GM21529 (cell line): ENCODE measurements at regions not wholly inside any gene's neighbourhood (a gene's known extent, or its start where the extent isn't known, plus 50 kb on each side); places are given as distances from the start of the nearest gene placed in this dataset.
"Not testable (repeated sequence)": the region's sequence is repeated elsewhere in the genome, so short reads cannot be mapped to it uniquely, and the experiment has no call there.

Experiments used
- ATAC-seq: cut with Tn5 transposase; IDR thresholded peaks from one replicate; pipeline ENCODE4 v1.9.1; 2021; ENCODE audit not compliant: unreplicated experiment

DNA sequence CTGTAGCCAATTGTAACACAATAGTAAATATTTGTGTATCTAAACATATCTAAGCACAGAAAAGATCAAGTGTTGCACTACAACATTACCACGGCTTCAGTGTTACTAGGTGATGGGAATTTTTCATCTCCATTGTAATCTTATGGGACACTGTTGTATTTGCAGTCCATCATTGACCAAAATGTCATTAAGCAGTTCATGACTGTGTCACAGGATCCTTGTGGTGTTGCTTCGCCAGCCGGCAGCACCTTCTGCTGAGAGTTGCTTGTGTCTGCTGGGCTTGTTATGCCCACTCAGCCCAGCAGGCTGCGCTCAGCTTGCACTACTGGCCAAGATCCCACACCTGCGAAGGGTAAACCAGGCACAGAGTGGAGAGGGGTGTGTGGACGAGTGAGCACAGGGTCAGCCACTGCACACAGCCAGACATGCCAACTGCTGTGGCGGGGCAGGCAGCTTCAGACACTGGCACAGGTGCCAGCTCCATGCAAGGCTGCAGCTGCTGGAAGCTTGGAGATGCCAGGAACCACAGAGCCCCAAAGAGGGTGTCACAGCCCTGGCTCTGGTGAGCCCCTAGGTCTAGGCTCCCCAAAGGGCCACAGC is 273.7 kb downstream of the CETN3 start:
- no peak for ATAC-seq

DNA sequence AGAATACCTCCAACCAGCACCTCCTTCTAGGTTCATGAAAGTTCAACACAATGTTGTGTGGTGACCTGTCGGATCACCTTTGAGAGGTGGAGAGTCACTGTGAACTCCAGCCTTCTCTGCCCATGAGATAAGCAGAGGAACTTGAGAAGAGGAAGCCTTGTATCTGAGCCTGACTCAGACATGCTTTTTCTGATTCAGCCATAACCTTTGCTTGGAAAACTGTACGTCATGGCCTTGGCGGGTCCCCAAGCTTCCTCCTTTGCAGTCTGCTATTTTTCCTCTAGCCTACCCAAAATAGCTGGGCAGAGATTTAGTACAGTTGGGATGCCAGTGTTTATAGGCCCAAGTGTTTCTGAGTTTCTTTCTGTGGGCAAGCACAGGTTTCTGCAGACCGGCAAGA is 274.7 kb downstream of the CETN3 start:
- ATAC-seq: no peak

DNA sequence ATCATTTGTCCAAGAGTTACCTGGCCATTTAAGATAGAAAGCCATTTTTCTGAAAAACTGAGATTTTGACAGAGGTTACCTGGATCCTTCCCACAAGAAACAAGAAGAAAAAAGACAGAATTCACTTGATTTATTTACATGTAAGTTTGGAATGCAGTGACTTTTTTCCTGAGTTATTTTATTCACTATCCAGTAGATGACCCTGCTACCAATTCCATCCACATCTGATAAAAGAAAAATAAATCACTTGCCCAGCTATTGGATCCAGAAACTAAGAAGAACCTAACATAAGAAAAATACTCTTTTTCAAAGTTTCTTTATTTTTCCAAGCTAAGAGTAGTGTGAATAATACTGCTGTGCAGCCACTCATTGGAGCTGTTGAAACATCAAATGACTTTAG is 275.2 kb downstream of the CETN3 start:
- no peak for ATAC-seq

DNA sequence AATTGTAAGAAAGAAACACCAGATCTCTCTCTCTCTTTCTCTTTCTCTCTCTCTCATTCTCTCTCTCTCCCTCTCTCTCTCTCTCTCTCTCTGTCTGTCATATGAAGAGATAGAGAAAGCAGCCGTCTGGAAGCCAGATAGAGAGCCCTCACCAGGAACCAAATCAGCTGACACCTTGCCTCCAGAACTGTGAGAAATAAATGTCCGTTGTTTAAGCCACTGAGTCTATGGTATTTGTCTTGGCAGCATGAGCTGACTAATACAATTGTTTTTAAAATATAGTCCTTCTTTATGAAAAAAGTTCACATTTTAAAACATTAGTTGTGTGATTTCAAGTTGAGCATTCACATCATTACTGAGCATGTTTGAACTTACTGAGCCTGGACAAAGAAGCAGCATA is 275.6 kb downstream of the CETN3 start:
- no peak for ATAC-seq

DNA sequence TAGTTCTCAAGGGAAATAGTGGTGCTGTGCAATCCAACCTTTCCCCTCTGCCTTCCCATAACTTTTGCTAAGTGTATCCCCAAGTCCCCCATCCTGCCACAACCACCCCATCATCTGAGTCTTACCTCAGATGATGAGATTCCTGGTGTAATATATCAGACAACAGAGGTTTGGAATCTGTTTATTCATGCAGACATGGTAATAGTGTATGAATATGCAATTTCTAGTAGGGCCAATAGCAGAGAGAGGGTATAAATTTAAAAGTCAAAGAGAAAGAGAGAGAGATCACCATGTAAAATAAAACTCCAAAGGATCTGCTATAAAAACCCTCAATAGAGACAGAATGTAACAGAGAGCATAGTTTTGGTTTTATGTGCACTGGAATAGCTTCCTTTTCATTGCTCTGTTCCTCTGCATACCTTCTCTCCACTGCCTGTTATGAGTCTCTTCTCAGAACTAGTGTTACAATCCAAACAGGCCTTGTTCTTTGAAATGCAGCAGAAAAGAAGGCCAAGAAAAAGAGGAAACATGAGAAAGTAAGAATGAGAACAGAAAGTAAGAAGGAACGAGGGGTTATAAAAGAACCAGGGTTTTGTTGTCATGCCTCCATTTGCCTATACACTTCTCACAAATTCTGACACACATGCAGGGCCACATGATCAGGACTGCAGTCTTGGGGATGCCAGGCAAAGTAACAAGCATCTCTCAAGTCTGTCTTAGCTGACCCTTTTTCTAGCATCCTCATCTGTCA is 278.0 kb downstream of the CETN3 start:
- ATAC-seq: peak; percentile 79

DNA sequence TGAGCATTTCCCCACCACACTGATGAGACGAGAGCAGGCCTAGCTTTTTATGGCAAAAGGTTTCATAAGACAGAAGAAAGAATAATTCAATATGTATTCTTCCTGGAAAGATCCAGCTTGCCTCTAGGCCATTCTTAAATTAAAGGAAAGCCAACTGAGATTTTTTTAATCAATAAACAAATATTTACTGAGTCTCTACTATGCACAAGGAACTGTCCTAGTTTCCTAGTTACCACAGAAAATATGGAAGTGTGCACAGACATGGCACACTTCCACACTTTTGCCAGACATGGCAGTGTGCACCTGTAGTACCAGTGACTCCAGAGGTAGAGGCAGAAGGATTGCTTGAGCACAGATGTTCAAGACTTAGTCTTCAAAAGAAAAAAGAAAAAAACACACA is 281.0 kb downstream of the CETN3 start:
- ATAC-seq: no peak

DNA sequence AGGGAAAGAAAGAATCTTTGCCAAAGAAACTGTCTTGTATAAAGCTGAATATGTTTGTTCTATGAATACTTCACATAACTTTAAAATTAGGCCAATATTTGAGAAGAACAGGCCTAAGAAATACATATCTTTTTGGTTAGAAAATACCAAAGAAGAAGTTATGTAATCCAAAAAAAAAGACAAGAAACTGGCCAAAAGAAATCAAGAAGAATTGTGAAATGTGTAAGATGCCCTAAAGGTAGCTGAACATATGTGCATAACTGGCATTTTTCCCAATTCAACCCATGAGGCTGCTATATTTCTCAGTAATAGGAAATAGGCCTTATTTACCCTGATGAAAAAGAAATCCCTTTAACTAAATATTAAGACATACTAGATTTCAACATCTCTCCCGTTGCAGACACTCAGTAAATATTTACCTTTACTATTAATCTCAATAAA is 290.0 kb downstream of the CETN3 start:
- no peak for ATAC-seq

DNA sequence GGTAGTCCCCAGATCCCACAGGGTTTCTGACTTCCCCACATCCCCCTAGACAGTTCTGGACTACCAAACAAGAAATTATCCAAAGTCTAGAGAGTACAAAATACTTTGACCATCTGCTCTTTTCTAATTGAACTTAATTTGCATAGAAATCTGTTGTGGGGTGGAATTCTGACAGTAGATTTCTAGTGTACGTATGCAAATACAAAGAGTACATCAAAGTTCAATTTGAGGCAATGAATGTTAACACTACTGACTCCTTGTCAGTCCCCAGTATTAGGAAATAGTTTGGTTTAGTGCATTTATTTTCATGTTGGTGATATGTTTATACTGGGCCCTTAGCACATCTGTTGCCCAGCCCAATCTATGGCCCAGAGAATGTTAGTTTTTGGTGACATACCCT is 292.6 kb downstream of the CETN3 start:
- no peak for ATAC-seq

DNA sequence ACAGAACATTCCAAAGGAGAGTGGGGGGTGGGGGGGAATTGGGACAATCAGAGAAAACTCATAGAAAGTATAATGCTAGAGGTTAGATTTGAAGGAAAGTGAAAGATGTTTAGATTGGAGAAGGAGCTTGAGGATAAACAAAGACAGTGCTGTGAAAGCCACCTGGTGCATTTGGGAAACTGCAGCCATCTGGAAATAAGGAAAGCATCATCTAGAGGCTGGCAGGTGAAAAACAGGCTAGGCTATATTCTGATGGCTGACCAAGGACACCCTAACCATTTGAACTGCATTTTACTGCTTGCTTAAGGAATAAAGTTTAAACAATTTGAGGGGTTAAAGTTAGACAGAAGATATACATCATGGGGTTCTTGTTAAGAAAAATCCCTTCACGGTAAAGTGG is 296.4 kb downstream of the CETN3 start:
- ATAC-seq: no peak

DNA sequence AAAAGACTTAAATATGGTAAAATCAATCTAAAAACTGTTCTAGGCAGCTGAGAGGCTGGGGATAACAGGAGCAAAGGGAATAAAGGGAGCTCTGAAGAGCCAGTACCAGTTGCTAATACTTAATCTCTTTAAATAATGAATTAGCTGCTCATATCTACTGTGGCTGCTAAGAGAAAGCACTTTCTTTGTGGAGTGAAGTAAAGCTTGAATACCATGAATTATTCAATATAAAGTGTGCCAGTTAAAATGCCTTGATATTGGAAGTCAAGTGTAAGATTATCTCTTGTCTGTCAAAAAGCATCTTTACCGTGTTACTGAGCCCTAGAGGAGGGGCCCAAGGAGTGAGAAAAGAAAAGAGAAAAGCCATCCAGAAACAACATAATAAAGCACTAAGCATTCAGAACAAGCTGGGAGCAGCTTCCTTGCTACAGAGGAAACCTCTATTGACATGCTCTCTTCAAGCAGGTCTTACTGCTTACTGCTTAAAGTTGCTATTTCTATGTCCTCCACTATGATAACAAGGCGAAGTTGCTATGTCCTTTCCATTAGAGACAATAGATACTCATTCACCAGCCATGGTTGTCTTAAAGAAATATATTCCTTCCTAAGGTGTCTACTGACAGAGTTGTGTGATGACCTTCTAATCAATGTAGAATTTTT is 297.4 kb downstream of the CETN3 start:
- ATAC-seq: no peak

DNA sequence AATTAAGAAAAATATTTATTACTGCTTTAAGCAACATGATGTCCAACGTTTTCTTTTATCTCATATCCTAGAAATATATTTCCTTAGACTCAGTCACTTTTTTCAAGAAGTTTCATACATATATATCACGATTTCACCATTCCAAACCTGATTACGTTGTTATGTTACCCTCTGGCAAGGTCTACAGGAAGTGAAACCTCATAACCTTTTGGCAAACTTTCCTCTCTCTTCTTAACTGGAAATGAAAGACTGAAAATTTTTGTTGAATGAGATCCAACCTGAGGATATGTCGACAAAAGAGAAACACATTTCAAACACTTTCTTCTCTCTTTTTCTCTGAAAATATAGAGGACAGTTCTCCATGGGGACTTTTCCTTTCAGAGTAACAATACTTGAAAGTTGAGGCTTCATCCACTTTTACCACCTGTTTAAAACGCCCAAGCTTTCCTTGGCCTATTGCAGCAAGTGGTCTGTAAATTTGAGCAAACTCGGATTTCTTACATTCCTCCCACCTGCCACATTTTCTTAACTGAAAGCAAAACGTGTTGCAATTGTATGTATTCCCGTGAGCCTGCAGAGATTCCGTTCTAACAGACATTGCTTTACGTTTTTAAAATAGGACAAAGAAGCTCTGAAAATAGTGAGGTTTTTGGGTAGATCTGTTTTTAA is 298.1 kb downstream of the CETN3 start:
- no peak for ATAC-seq

DNA sequence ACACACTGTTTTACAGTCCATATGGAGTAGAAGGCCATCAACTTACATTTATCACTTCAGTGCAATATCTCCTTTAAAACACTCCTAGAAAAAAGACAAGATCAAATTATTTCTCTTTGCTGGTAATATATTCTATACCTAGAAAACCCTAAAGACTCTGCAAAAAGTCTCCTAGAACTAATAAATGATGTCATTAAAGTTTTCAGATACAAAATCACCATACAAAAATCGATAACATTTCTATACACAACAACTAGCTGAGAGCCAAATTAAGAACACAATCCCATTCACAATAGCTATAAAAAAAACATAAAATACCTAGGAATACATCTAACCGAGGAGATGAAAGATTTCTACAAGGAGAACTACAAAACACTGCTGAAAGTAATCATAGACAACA is 300.3 kb downstream of the CETN3 start:
- ATAC-seq: no peak

DNA sequence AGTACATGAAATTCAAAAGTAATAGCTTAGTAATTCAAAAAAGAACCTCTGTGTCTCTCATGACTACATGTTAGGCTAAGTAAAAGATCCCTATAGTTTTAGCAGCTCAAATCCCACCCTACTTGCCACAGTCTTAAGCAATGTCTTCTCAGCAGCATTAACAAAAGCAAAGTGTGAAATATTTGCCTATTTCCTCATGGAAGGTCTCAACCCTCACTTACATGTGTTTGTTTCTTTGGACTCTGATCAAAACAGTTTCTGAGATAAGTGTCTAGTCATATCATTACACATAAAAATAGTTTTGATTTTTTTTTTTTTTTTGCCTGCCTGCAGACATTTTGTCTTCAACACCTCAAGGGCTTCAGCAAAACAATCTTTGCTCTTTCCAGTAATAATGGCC is 310.5 kb downstream of the CETN3 start:
- ATAC-seq: no peak

DNA sequence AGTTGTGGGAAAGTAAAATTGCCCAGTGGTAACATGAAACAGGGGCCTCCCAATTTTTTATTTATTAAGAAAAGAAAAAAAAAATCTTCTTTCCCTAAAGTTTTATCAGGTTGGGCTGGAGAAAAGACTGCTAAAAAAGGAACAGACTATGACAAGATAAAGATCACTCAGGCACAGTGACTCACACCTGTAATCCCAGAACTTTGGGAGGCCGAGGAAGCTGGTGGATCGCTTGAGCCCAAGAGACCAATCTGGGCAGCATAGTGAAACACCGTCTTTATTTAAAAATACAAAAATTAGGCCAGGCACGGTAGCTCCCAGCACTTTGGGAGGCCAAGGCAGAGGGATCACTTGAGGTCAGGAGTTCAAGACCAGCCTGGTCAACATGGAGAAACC is 312.5 kb downstream of the CETN3 start:
- ATAC-seq: no peak

DNA sequence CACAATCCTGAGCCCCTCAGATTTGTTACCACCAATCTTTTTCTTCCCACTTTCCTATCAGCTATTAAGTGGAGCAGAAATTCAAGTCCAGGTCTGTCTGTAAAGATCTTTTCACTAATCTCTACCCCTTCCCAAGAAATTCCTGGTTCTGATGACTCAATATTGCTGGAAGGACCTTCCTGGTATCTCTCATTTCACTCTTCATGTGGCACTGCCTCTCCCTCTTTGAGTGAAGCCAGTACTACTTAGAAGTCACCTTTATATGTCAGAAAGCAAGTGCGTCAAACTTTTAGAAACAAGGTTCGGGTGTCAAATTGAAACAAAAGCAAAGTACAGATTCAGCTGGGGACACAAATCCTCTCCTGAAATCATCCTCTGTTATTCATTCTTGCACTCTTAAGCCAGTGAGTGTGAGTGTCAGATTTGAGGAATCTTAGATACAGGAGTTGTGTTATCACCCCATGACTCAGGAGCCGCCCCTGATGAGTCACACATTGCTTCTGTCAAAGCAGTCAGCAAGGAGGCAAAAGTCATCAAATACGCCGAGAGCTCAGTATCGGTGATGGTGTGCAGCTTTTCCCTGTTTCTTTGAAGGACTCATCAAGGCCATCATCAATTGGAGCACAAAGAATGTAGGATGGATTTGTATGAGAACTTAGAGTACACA is 313.0 kb downstream of the CETN3 start:
- ATAC-seq: no peak

DNA sequence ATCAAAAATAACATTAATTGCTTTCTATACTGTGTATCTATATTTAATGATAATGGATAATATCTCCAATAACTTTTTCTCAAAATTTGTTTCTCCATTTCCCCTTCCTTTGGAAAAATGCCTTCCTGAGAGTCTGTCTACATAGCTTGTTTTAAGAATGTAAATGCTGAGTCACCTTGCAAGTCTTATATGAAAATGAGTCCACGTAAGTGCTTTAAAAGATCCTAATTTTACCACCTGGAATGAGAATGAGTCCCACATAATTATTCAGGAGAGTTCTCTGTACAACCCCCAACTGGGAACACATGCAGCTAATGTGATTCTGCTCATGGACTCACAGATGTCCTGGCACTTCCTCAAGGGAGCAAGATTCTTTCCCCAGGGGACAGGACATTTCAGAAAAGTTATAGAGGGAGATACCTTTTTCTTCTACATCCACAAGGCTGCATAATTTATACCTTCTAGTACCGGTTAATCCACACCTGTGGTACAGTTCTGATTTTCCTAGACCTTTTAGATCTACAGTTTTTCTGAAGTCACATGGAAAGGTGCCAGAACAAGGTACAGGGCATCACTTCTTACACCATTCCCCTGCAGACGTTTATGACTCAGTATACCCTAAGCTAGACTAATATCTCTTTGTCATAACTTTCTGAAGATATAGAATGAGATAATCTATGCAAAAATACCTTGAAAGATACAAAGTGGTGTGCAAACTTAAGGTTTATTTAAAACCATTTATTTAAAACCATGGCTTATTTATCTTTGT is 314.1 kb downstream of the CETN3 start:
- ATAC-seq: no peak

DNA sequence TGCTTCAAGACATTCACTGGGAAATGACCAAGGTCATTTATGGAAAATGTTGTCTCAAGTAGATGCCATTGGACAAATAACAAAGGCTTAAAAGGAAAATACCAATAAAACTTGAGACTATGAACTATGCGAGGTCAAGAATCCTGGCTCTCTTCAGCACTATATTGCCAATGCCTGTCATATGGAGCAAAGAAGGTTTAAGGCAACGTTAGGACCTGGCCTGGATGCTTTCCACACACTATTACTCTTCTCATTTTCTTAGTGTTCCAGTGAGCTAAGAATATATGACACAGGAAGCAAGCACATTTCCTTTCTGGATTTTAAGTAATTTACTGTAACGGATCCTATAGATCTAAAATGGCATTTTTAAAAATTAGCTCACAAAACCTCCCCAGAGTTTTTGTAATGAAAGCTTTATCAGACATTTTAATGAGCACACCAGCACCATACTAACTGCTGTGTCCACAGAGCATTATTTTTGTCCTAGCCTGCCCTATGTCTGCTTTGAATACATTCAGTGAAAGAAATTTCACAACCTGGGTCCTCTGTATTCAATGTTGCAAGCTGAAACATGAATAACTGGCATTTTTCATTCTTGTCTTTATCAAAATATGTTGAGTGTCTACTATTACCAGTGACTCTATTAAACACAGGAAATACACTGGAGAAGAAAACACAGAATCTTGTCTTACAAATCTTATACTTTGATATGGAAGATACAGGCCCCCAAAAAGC is 315.6 kb downstream of the CETN3 start:
- ATAC-seq: no peak

DNA sequence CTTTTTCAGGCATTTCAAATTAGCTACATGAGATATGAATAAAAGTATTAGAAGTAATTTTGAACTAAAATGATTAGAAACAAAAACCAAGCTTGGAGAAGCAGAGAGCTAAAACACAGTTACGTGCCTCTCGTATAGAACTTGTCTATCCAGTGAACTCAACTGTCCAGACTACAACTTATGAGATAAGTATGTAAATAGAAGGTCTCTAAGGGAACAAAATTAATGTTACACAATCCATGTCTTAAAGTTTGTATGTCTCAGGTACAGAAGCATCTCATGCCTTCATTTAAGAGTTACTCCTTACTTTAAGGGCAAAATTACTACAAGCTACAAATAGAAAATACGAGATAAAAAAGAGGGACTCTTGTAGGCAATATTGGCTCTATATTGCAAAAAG is 316.8 kb downstream of the CETN3 start:
- ATAC-seq: no peak

DNA sequence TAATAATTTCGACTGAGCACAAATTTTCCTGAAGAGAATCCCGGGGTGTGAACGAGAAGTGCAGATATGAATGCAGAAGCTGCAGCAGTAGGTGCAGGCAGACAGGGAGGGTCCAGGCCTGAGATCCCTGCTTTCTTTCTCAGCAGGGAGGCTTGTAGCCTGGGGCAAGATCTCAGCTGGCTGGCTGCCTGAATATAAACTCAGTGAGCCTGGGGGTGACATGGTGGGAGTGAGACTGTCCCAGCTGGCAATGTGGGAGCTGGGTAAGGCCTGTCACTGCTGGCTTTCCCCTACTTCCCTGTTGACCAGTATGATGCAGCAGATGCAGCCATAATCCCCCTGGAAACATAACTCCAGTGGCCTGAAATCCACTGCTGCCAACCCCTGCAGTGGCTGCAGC is 325.2 kb downstream of the CETN3 start:
- ATAC-seq: no peak

DNA sequence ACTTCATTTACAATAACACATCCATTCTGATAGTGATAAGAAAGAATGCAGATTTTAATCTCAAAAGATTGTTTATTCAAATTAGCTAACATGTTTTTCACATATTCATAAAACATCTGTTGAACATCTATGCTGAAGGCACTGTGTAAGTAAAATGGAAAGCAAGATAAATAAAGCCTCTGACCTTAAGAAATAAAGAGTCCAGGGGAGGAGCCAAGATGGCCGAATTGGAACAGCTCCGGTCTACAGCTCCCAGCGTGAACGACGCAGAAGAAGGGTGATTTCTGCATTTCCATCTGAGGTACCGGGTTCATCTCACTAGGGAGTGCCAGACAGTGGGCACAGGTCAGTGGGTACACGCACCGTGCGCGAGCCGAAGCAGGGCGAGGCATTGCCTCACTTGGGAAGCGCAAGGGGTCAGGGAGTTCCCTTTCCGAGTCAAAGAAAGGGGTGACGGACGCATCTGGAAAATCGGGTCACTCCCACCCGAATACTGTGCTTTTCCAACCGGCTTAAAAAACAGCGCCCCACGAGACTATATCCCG is 336.5 kb downstream of the CETN3 start:
- not testable (repeated sequence) for ATAC-seq
